Smooth muscle cell (in vitro differentiated cells): ENCODE measurements at regions not wholly inside any gene's neighbourhood (a gene's known extent, or its start where the extent isn't known, plus 50 kb on each side); places are given as distances from the start of the nearest gene placed in this dataset.

Experiments
- DNase-seq: peaks from one replicate; lab custom pipeline; 2025; ENCODE audit not compliant: unreplicated experiment; lab: John Stamatoyannopoulos, UW
- H2AFZ ChIP-seq: fragments of 200-600 bp; sonication (generic); 2 replicates; pipeline ENCODE4 v1.6.0; 2016; ENCODE audit warnings: antibody characterized with exemption, low read depth, mild to moderate bottlenecking
- H3F3A ChIP-seq: fragments of 200-600 bp; sonication (generic); 2 replicates; pipeline ENCODE4 v1.6.0; 2017; ENCODE audit warnings: antibody characterized with exemption, low read depth
- H3K27ac ChIP-seq: fragments of 200-600 bp; sonication (generic); 2 replicates; pipeline ENCODE4 v1.5.1; 2016; ENCODE audit warnings: low read depth, mild to moderate bottlenecking
- H3K27me3 ChIP-seq: fragments of 200-600 bp; sonication (generic); 2 replicates; pipeline ENCODE4 v1.6.1; 2016; ENCODE audit warnings: low read depth, mild to moderate bottlenecking
- H3K36me3 ChIP-seq: fragments of 200-600 bp; sonication (generic); 2 replicates; pipeline ENCODE4 v1.5.1; 2016; ENCODE audit warnings: low read depth
- H3K4me1 ChIP-seq: fragments of 200-600 bp; sonication (generic); 2 replicates; pipeline ENCODE4 v1.5.1; 2016; ENCODE audit warnings: low read depth
- H3K4me2 ChIP-seq: fragments of 200-600 bp; sonication (generic); 2 replicates; pipeline ENCODE4 v1.6.0; 2016; ENCODE audit warnings: mild to moderate bottlenecking
- H3K4me3 ChIP-seq: fragments of 200-600 bp; sonication (generic); 2 replicates; pipeline ENCODE4 v1.5.1; 2016; ENCODE audit warnings: mild to moderate bottlenecking
- H3K79me2 ChIP-seq: fragments of 200-600 bp; sonication (generic); 2 replicates; pipeline ENCODE4 v1.6.0; 2016; ENCODE audit warnings: low read depth, mild to moderate bottlenecking
- H3K9ac ChIP-seq: fragments of 200-600 bp; sonication (generic); 2 replicates; pipeline ENCODE4 v1.6.0; 2016; ENCODE audit warnings: low read depth
- H3K9me3 ChIP-seq: fragments of 200-600 bp; sonication (generic); replicated peaks from 2 replicates; pipeline ENCODE4 v1.5.1; 2016; ENCODE audit warnings: low read depth
- H4K20me1 ChIP-seq: fragments of 200-600 bp; sonication (generic); 2 replicates; pipeline ENCODE4 v1.6.0; 2016; ENCODE audit warnings: low read depth
- CTCF ChIP-seq: fragments of 200-600 bp; sonication (generic); IDR thresholded peaks from 2 replicates; pipeline ENCODE4 v1.5.1; 2017; ENCODE audit warnings: borderline replicate concordance, mild to moderate bottlenecking, antibody characterized with exemption; ENCODE audit not compliant: insufficient read depth, poor library complexity, severe bottlenecking
- WGBS: methylation state at CpG from one replicate; pipeline ENCODE4 v1.1.7; 2016; ENCODE audit warnings: low lambda C conversion rate; 5-methylcytosine and 5-hydroxymethylcytosine counted together

- H3K27ac ChIP-seq, result no peak overlapping the region
- 82% methylated on average over 6 of the region's 6 CpGs for whole genome bisulfite sequencing
- no peaks in the 10 kb centered on the region for H3K4me1 ChIP-seq
- H2AFZ ChIP-seq, result no peak overlapping the region
- no peaks in the 10 kb centered on the region for H3K79me2 ChIP-seq
- H3K9me3 ChIP-seq, result no peaks in the 10 kb centered on the region
- no peaks in the 10 kb centered on the region for H3K27me3 ChIP-seq
- H3K36me3 ChIP-seq, result no peaks in the 10 kb centered on the region
- H3F3A ChIP-seq, result no peaks in the 10 kb centered on the region
- TF ChIP-seq CTCF, result no peak
- DNase-seq, result no peak
- H3K9ac ChIP-seq, result no peak overlapping the region
- H3K4me3 ChIP-seq, result no peak overlapping the region
- no peak overlapping the region for H3K4me2 ChIP-seq
- H4K20me1 ChIP-seq, result no peaks in the 10 kb centered on the region
Observed at GRCh38 chr6:109315341-109316110, 66.7 kb downstream of the CD164 start.

DNA sequence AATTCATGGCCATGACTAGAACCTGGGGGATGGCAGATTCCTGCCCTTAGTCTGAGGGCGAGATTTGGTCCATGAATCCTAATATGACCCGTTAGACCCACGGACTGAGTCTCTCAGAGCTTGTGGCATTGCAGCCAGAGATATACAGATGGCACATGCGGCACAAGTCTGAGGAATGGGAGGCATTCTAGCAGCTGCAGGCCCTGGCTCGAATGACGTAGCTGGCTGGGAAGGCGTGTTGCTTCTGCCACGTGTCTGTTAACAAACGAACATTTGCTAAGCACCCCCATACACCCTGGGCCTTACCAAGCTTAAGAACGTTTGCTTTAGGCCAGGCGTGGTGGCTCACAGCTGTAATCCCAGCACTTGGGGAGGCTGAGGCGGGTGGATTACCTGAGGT lies 68.0 kb downstream of the CD164 start:
- no peak overlapping the region for H3K27ac ChIP-seq
- H3K79me2 ChIP-seq, result no peaks in the 10 kb centered on the region
- no peaks in the 10 kb centered on the region for H4K20me1 ChIP-seq
- H3K9ac ChIP-seq, result no peak overlapping the region
- H3K9me3 ChIP-seq, result no peaks in the 10 kb centered on the region
- no peaks in the 10 kb centered on the region for H3F3A ChIP-seq
- H3K4me1 ChIP-seq, result no peaks in the 10 kb centered on the region
- H3K4me2 ChIP-seq, result no peak overlapping the region
- WGBS, result 89% methylated on average over 12 of the region's 12 CpGs
- H3K36me3 ChIP-seq, result no peaks in the 10 kb centered on the region
- no peak overlapping the region for H2AFZ ChIP-seq
- DNase-seq, result no peak
- no peak overlapping the region for H3K4me3 ChIP-seq
- H3K27me3 ChIP-seq, result no peaks in the 10 kb centered on the region
- TF ChIP-seq CTCF, result no peak

DNA sequence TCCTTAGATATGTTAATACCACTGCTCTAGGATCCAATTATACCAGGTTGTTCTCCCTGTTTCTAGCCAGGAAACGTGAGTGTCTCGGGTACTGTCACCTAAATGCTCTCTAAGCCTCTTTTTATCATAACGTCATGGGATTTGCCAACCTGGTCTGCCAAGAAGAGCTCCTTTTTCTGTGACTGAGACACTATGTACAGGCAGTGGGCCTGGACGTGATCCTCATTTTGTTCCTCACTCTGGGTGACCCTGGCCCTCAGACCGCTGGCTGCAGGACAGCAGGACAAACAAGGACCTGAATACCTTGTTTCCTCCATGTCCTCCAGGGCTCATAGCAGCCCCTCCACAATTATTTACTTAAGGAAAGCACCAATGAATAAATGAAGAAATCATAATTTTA lies 69.1 kb downstream of the CD164 start:
- no peak overlapping the region for H3K27ac ChIP-seq
- no peak for TF ChIP-seq CTCF
- no peaks in the 10 kb centered on the region for H3F3A ChIP-seq
- H3K4me2 ChIP-seq, result no peak overlapping the region
- H3K4me3 ChIP-seq, result no peak overlapping the region
- no peaks in the 10 kb centered on the region for H3K79me2 ChIP-seq
- no peaks in the 10 kb centered on the region for H4K20me1 ChIP-seq
- DNase-seq, result no peak
- H2AFZ ChIP-seq, result no peak overlapping the region
- no peaks in the 10 kb centered on the region for H3K27me3 ChIP-seq
- no peak overlapping the region for H3K9ac ChIP-seq
- no peaks in the 10 kb centered on the region for H3K36me3 ChIP-seq
- 93% methylated on average over 5 of the region's 5 CpGs for WGBS
- H3K4me1 ChIP-seq, result no peaks in the 10 kb centered on the region
- H3K9me3 ChIP-seq, result no peaks in the 10 kb centered on the region

GRCh38 chr6:109311471-109311870 lies 70.8 kb downstream of the CD164 start:
- no peaks in the 10 kb centered on the region for H3F3A ChIP-seq
- H3K4me2 ChIP-seq, result no peak overlapping the region
- H2AFZ ChIP-seq, result no peak overlapping the region
- no peaks in the 10 kb centered on the region for H4K20me1 ChIP-seq
- no peaks in the 10 kb centered on the region for H3K9me3 ChIP-seq
- no peaks in the 10 kb centered on the region for H3K4me1 ChIP-seq
- 81% methylated on average over 2 of the region's 2 CpGs for WGBS
- H3K79me2 ChIP-seq, result no peaks in the 10 kb centered on the region
- H3K27ac ChIP-seq, result no peak overlapping the region
- H3K36me3 ChIP-seq, result no peaks in the 10 kb centered on the region
- no peak for DNase-seq
- no peak overlapping the region for H3K4me3 ChIP-seq
- H3K27me3 ChIP-seq, result no peaks in the 10 kb centered on the region
- TF ChIP-seq CTCF, result no peak
- H3K9ac ChIP-seq, result no peak overlapping the region
